Fibroblast of lung (primary cell): ENCODE measurements at regions not wholly inside any gene's neighbourhood (a gene's known extent, or its start where the extent isn't known, plus 50 kb on each side); places are given as distances from the start of the nearest gene placed in this dataset.

ENCODE experiments used
- DNase-seq, 2 donors: peaks; one replicate each; pipeline versions ENCODE4 v3.0.0 to v3.0.0-alpha.2; 2010; ENCODE audit warnings: low read depth in 2 of 2
- H2AFZ ChIP-seq: 2 replicates; pipeline ENCODE4 v1.5.1; 2012; ENCODE audit warnings: low read length, control low read depth, inconsistent platforms
- H3K27ac ChIP-seq: 2 replicates; pipeline ENCODE4 v1.5.1; 2011; ENCODE audit warnings: low read length, control low read depth; ENCODE audit not compliant: insufficient read depth
- H3K27me3 ChIP-seq: 2 replicates; pipeline ENCODE4 v1.5.1; 2011; ENCODE audit warnings: mild to moderate bottlenecking, low read length; ENCODE audit not compliant: control insufficient read depth, insufficient read depth
- H3K36me3 ChIP-seq: 2 replicates; pipeline ENCODE4 v1.5.1; 2011; ENCODE audit warnings: low read length; ENCODE audit not compliant: control insufficient read depth, insufficient read depth
- H3K4me1 ChIP-seq: 2 replicates; pipeline ENCODE4 v1.5.1; 2011; ENCODE audit warnings: low read length; ENCODE audit not compliant: control insufficient read depth, insufficient read depth; ENCODE audit errors: extremely low read depth
- H3K4me2 ChIP-seq: 2 replicates; pipeline ENCODE4 v1.5.1; 2011; ENCODE audit warnings: low read length, control low read depth; ENCODE audit not compliant: insufficient read depth; ENCODE audit errors: extremely low read depth
- H3K4me3 ChIP-seq, 4 experiments: fragments of 200-600 bp in 1 of 4; sonication (generic) in 1 of 4; replicated peaks in 1 of 4; 2 replicates each; pipeline ENCODE4 v1.5.1; 2011 to 2016; ENCODE audit warnings: low read length in 4 of 4, low read depth in 3 of 4, mild to moderate bottlenecking in 3 of 4, control low read depth in 2 of 4, inconsistent platforms in 1 of 4, mixed read lengths in 1 of 4; ENCODE audit not compliant: insufficient read depth in 1 of 4; ENCODE audit errors: control extremely low read depth in 1 of 4
- H3K79me2 ChIP-seq: 2 replicates; pipeline ENCODE4 v1.5.1; 2012; ENCODE audit warnings: mild to moderate bottlenecking, low read length, inconsistent platforms; ENCODE audit not compliant: control insufficient read depth, insufficient read depth
- H3K9ac ChIP-seq: 2 replicates; pipeline ENCODE4 v1.5.1; 2011; ENCODE audit warnings: mild to moderate bottlenecking, low read length, control low read depth; ENCODE audit not compliant: insufficient read depth
- H3K9me3 ChIP-seq: 2 replicates; pipeline ENCODE4 v1.5.1; 2012; ENCODE audit warnings: low read depth, low read length; ENCODE audit not compliant: control insufficient read depth, insufficient read depth
- H4K20me1 ChIP-seq: 2 replicates; pipeline ENCODE4 v1.5.1; 2011; ENCODE audit warnings: low read length; ENCODE audit not compliant: control insufficient read depth, insufficient read depth; ENCODE audit errors: extremely low read depth
- CTCF ChIP-seq, 2 donors: IDR thresholded peaks in 1 of 2; conservative IDR thresholded peaks in 1 of 2; 1 replicate in 1 of 2; 2 replicates in 1 of 2; pipeline ENCODE4 v1.5.1; 2011 to 2012; ENCODE audit warnings: low read length in 2 of 2, control low read depth in 1 of 2, inconsistent platforms in 1 of 2, low read depth in 1 of 2, mild to moderate bottlenecking in 1 of 2
- EZH2 ChIP-seq: IDR thresholded peaks from 2 replicates; pipeline ENCODE4 v1.5.1; 2012; ENCODE audit warnings: low read length, control low read depth, mild to moderate bottlenecking; ENCODE audit errors: missing control alignments

GRCh38 chr5:155628346-155628745, 614.8 kb downstream of the KIF4B start:
- Histone ChIP-seq H3K4me1 (no peaks in the 10 kb centered on the region), H3K9me3 (no peaks in the 10 kb centered on the region), H3K4me2 (no peak overlapping the region), H3K36me3 (no peaks in the 10 kb centered on the region), H3K4me3 (no peak overlapping the region), H3K27ac (no peak overlapping the region), H4K20me1 (no peaks in the 10 kb centered on the region), H3K79me2 (no peaks in the 10 kb centered on the region), H3K9ac (no peak overlapping the region), H3K27me3 (no peaks in the 10 kb centered on the region), H2AFZ (no peak overlapping the region)
- no peak for DNase-seq
- TF ChIP-seq CTCF (conservative IDR thresholded peaks at IDR 0.05 in 1 of 2, IDR thresholded peaks at IDR 0.05 in 1 of 2; ENCODE audit: low read depth in 1 of 2, low read length in 2 of 2) (no peak), EZH2 (no peak)

- Histone ChIP-seq H2AFZ (no peak overlapping the region), H3K9me3 (no peaks in the 10 kb centered on the region), H3K4me1 (no peaks in the 10 kb centered on the region), H3K27me3 (no peaks in the 10 kb centered on the region), H3K4me2 (no peak overlapping the region), H3K4me3 (no peak overlapping the region), H4K20me1 (no peaks in the 10 kb centered on the region), H3K36me3 (no peaks in the 10 kb centered on the region), H3K79me2 (no peaks in the 10 kb centered on the region), H3K27ac (no peak overlapping the region), H3K9ac (no peak overlapping the region)
- TF ChIP-seq EZH2 (no peak), CTCF (conservative IDR thresholded peaks at IDR 0.05 in 1 of 2, IDR thresholded peaks at IDR 0.05 in 1 of 2; ENCODE audit: low read depth in 1 of 2, low read length in 2 of 2) (no peak)
- no peak for DNase-seq
These were observed 616.0 kb downstream of the KIF4B start for GRCh38 chr5:155629597-155629996.

- Histone ChIP-seq H3K36me3 (no peaks in the 10 kb centered on the region), H3K4me2 (no peak overlapping the region), H3K9ac (no peak overlapping the region), H2AFZ (no peak overlapping the region), H3K4me3 (no peak overlapping the region), H3K27me3 (no peaks in the 10 kb centered on the region), H3K9me3 (no peaks in the 10 kb centered on the region), H3K4me1 (no peaks in the 10 kb centered on the region), H3K79me2 (no peaks in the 10 kb centered on the region), H4K20me1 (no peaks in the 10 kb centered on the region), H3K27ac (no peak overlapping the region)
- peak in 1 of 2 donors; percentile 62 for DNase-seq
- TF ChIP-seq CTCF (conservative IDR thresholded peaks at IDR 0.05 in 1 of 2, IDR thresholded peaks at IDR 0.05 in 1 of 2; ENCODE audit: low read depth in 1 of 2, low read length in 2 of 2) (no peak), EZH2 (no peak)
These were observed 617.6 kb downstream of the KIF4B start for GRCh38 chr5:155631116-155631515.
